ENCODE measurements at regions not wholly inside any gene's neighbourhood (a gene's known extent, or its start where the extent isn't known, plus 50 kb on each side); places are given as distances from the start of the nearest gene placed in this dataset.

DNA sequence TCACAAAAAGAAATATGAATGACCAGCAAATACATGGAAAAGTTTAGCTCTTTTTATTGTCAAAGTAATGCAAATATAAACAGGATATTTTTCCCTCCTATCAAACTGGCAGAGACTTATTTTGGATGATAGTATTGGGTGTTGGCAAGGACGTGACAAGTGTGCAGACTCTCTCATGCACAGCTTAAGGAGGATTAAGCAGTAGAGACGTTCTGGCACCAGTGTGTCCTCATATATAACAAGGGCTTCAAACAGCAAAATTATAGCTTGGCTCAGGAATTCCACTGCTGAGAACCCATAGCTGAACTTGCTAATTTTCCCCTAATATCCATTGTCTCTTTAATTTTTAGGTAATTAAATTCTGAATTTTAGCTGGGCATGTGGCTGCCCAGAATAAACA is 114.4 kb downstream of the FAM124B start:
- no peak for DNase-seq

More for the DNA sequence above, 114.4 kb downstream of the FAM124B start:
- Histone ChIP-seq H3K23me2 (ENCODE audit: insufficient read length, low read depth, low read length, poor library complexity, severe bottlenecking) (no peaks in the 10 kb centered on the region), H3K79me1 (ENCODE audit: insufficient read depth, low read depth, low read length, poor library complexity, severe bottlenecking) (no peaks in the 10 kb centered on the region), H3T11ph (ENCODE audit: low read length) (no peak overlapping the region), H4K5ac (ENCODE audit: insufficient read length, low read depth, low read length) (no peak overlapping the region), H3K27me3 (ENCODE audit: insufficient read depth, low read length) (no peaks in the 10 kb centered on the region), H3K79me2 (ENCODE audit: insufficient read depth, low read length) (no peaks in the 10 kb centered on the region), H3K18ac (ENCODE audit: insufficient read length, low read depth, low read length) (no peak overlapping the region), H3K23ac (ENCODE audit: insufficient read length, low read depth, low read length) (no peak overlapping the region), H3K14ac (ENCODE audit: insufficient read depth, low read length) (no peak overlapping the region), H4K8ac (replicated peaks; ENCODE audit: insufficient read length, low read depth, low read length) (no peak overlapping the region), H2BK5ac (ENCODE audit: insufficient read length, low read length) (no peak overlapping the region), H2BK15ac (ENCODE audit: low read depth, low read length) (no peak overlapping the region), H2AFZ (ENCODE audit: low read length) (no peak overlapping the region), H4K91ac (ENCODE audit: insufficient read length, low read depth, low read length) (no peak overlapping the region), H2BK20ac (ENCODE audit: low read depth, low read length, poor library complexity, severe bottlenecking) (no peak overlapping the region), H2BK120ac (ENCODE audit: low read depth, low read length, poor library complexity, severe bottlenecking) (no peak overlapping the region), H3K4me1 (ENCODE audit: insufficient read depth, low read length) (no peaks in the 10 kb centered on the region), H3K9ac (ENCODE audit: extremely low read depth, insufficient read length, low read length) (no peak overlapping the region), H2AK5ac (ENCODE audit: insufficient read length, low read length) (no peak overlapping the region), H3K4me2 (ENCODE audit: insufficient read depth, insufficient read length, low read length) (no peak overlapping the region), H3K27ac (ENCODE audit: insufficient read length, low read depth, low read length) (no peak overlapping the region), H2BK12ac (ENCODE audit: insufficient read length, low read depth, low read length) (no peak overlapping the region), H4K20me1 (ENCODE audit: control insufficient read depth, insufficient read depth, insufficient read length) (no peaks in the 10 kb centered on the region), H3K9me3 (ENCODE audit: control insufficient read depth, low read depth, low read length) (no peaks in the 10 kb centered on the region), H3K4ac (ENCODE audit: low read depth, low read length) (no peak overlapping the region), H3K56ac (ENCODE audit: insufficient read length, low read depth, low read length) (no peak overlapping the region)
- H3K27ac Mint-ChIP-seq = no peak overlapping the region
- TF ChIP-seq, protein P1, sequence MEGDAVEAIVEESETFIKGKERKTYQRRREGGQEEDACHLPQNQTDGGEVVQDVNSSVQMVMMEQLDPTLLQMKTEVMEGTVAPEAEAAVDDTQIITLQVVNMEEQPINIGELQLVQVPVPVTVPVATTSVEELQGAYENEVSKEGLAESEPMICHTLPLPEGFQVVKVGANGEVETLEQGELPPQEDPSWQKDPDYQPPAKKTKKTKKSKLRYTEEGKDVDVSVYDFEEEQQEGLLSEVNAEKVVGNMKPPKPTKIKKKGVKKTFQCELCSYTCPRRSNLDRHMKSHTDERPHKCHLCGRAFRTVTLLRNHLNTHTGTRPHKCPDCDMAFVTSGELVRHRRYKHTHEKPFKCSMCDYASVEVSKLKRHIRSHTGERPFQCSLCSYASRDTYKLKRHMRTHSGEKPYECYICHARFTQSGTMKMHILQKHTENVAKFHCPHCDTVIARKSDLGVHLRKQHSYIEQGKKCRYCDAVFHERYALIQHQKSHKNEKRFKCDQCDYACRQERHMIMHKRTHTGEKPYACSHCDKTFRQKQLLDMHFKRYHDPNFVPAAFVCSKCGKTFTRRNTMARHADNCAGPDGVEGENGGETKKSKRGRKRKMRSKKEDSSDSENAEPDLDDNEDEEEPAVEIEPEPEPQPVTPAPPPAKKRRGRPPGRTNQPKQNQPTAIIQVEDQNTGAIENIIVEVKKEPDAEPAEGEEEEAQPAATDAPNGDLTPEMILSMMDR (conservative IDR thresholded peaks at IDR 0.05) = no peak
- H3K36me3 Mint-ChIP-seq (ENCODE audit: insufficient read depth in 1 of 3, low read depth in 3 of 3) = no peaks in the 10 kb centered on the region; a peak in 1 of 7 replicates
- H3K27me3 Mint-ChIP-seq (ENCODE audit: low read depth) = no peaks in the 10 kb centered on the region; the same call in 1 of the 2 replicates
- H3K4me3 Mint-ChIP-seq = no peak overlapping the region
- H3K4me1 Mint-ChIP-seq = no peaks in the 10 kb centered on the region
- WGBS (ENCODE audit: extremely low coverage, insufficient read length, low lambda C conversion rate) = no CpG with 5 or more reads among the region's 2 CpGs
- H3K9me3 Mint-ChIP-seq = no peaks in the 10 kb centered on the region

Data from H9 (cell line).